K562 (cell line): ENCODE measurements at regions not wholly inside any gene's neighbourhood (a gene's known extent, or its start where the extent isn't known, plus 50 kb on each side); places are given as distances from the start of the nearest gene placed in this dataset.

Experiments
- ATAC-seq: fragments of 200-7000 bp; cut with Tn5 transposase; 3 replicates; pipeline ENCODE4 v1.9.1; 2020; ENCODE audit warnings: moderate library complexity
- BruUV-seq: library from RNA; stranded (reverse); fragments of 400-500 nt; replicated peaks from 2 replicates; lab custom pipeline; 2021; lab: Mats Ljungman, UMichigan
- CTCF ChIA-PET: fragments of 300-600 bp; formaldehyde crosslinking; extraction: SDS; loops from one replicate; lab custom pipeline; 2021; ENCODE audit warnings: low intra/inter-chr PET ratio; lab: Yijun Ruan, JAX
- POLR2A ChIA-PET: fragments of 300-600, 350-650 bp; sonication (Branson Sonifier 250); formaldehyde crosslinking; extraction: SDS; loops from one replicate; lab custom pipeline; 2021; ENCODE audit warnings: antibody characterized with exemption, inconsistent platforms; lab: Yijun Ruan, JAX
- DNase-seq, 4 experiments: peaks; one replicate each; pipeline versions ENCODE4 v3.0.0 to v3.0.0-alpha.2; 2011 to 2018; ENCODE audit warnings: low spot score in 3 of 4, mixed read lengths in 3 of 4; ENCODE audit errors: extremely low read depth in 1 of 4
- FAIRE-seq: peaks from 2 replicates; lab custom pipeline; 2011; peaks lifted over from hg19 to GRCh38; lab: Jason Lieb, UNC
- H2AFZ ChIP-seq: 2 replicates; pipeline ENCODE4 v1.6.0; 2011; ENCODE audit warnings: low read depth, low read length, control low read depth, inconsistent platforms
- H3K27ac ChIP-seq: fragments of 200-600 bp; 3 replicates; pipeline ENCODE4 v1.8.0; 2011; ENCODE audit warnings: low read depth, mild to moderate bottlenecking, control low read depth, inconsistent platforms, low read length, moderate library complexity, mixed read lengths; ENCODE audit errors: extremely low read depth
- H3K27me3 ChIP-seq, 2 experiments: fragments of 300-600 bp in 1 of 2; 2 replicates in 1 of 2; 3 replicates in 1 of 2; pipeline versions ENCODE4 v1.6.0 to v1.8.0; 2011; ENCODE audit warnings: inconsistent platforms in 2 of 2, low read length in 2 of 2, mild to moderate bottlenecking in 1 of 2, mixed read lengths in 1 of 2, moderate library complexity in 1 of 2; ENCODE audit not compliant: control insufficient read depth in 2 of 2, insufficient read depth in 2 of 2
- H3K36me3 ChIP-seq: fragments of 300-600 bp; 3 replicates; pipeline ENCODE4 v1.8.0; 2011; ENCODE audit warnings: mild to moderate bottlenecking, low read length, inconsistent platforms; ENCODE audit not compliant: control insufficient read depth, insufficient read depth
- H3K4me1 ChIP-seq, 2 experiments: fragments of 200-600 bp in 1 of 2; replicated peaks in 1 of 2; 2 replicates in 1 of 2; 3 replicates in 1 of 2; pipeline versions ENCODE4 v1.5.1 to v1.8.0; 2011; ENCODE audit warnings: inconsistent platforms in 2 of 2, low read length in 2 of 2, mild to moderate bottlenecking in 1 of 2, mixed read lengths in 1 of 2, moderate library complexity in 1 of 2; ENCODE audit not compliant: control insufficient read depth in 2 of 2, insufficient read depth in 2 of 2
- H3K4me2 ChIP-seq: 2 replicates; pipeline ENCODE4 v1.6.1; 2011; ENCODE audit warnings: low read length, control low read depth, inconsistent platforms, mixed read lengths; ENCODE audit not compliant: insufficient read depth
- H3K4me3 ChIP-seq: fragments of 200-600 bp; sonication (generic), shearing (Covaris generic); 2 replicates; pipeline ENCODE4 v1.5.1; 2016; ENCODE audit warnings: control low read depth, inconsistent platforms
- H3K79me2 ChIP-seq: fragments of 200-600 bp; 3 replicates; pipeline ENCODE4 v1.8.0; 2011; ENCODE audit warnings: low read length, inconsistent platforms; ENCODE audit not compliant: control insufficient read depth, insufficient read depth
- H3K9ac ChIP-seq, 2 experiments: 2 replicates each; pipeline versions ENCODE4 v1.6.0 to v1.6.1; 2011; ENCODE audit warnings: low read depth in 2 of 2, low read length in 2 of 2, control low read depth in 1 of 2, inconsistent platforms in 1 of 2, mild to moderate bottlenecking in 1 of 2, mixed read lengths in 1 of 2; ENCODE audit not compliant: insufficient read depth in 1 of 2
- H3K9me1 ChIP-seq: one replicate; pipeline ENCODE4 v1.6.0; 2011; ENCODE audit warnings: inconsistent platforms, mild to moderate bottlenecking, low read length, moderate library complexity; ENCODE audit not compliant: control insufficient read depth, insufficient read depth
- H3K9me3 ChIP-seq: replicated peaks from 2 replicates; pipeline ENCODE4 v1.5.1; 2011; ENCODE audit warnings: low read depth, low read length, inconsistent platforms; ENCODE audit not compliant: control insufficient read depth, insufficient read depth
- H4K20me1 ChIP-seq: replicated peaks from 2 replicates; pipeline ENCODE4 v1.6.1; 2011; ENCODE audit warnings: low read length, inconsistent platforms, mixed read lengths; ENCODE audit not compliant: control insufficient read depth, insufficient read depth
- BCOR ChIP-seq: fragments of 450-650 bp; IDR thresholded peaks from 2 replicates; pipeline ENCODE4 v1.6.1; 2016
- BRD9 ChIP-seq: fragments of 450-650 bp; IDR thresholded peaks from 2 replicates; pipeline ENCODE4 v1.6.1; 2018; ENCODE audit warnings: low read depth; ENCODE audit not compliant: partially characterized antibody
- FOXJ3 ChIP-seq: sonication (generic); formaldehyde crosslinking; IDR thresholded peaks from 2 replicates; pipeline ENCODE4 v1.4.0; 2020; ENCODE audit warnings: mild to moderate bottlenecking, missing genetic modification reagents
- MTF1 ChIP-seq: fragments of 250-450 bp; sonication (Bioruptor Pico); IDR thresholded peaks from 2 replicates; pipeline ENCODE4 v1.9.0; 2021; ENCODE audit warnings: moderate library complexity, mild to moderate bottlenecking, inconsistent platforms, borderline replicate concordance
- NCOA2 ChIP-seq, 2 experiments: fragments of 450-650 bp; IDR thresholded peaks; 2 replicates each; pipeline ENCODE4 v1.6.1; 2018; ENCODE audit warnings: mild to moderate bottlenecking in 2 of 2, moderate library complexity in 1 of 2; ENCODE audit not compliant: partially characterized antibody in 2 of 2
- NR4A1 ChIP-seq, 2 experiments: fragments of 250-450 bp in 1 of 2; fragments of 450-650 bp in 1 of 2; sonication (Bioruptor Pico) in 1 of 2; IDR thresholded peaks; 2 replicates each; pipeline versions ENCODE4 v1.4.0 to v1.6.1; 2016 to 2020; ENCODE audit warnings: mild to moderate bottlenecking in 2 of 2, missing compliant biosample characterization in 1 of 2, missing genetic modification characterization in 1 of 2, moderate library complexity in 1 of 2
- SAFB2 ChIP-seq: fragments of 200-400 bp; formaldehyde crosslinking; IDR thresholded peaks from 2 replicates; pipeline ENCODE4 v1.6.1; 2018; ENCODE audit warnings: borderline replicate concordance, low read length, low read depth, moderate library complexity; ENCODE audit not compliant: severe bottlenecking
- TCF7 ChIP-seq: sonication (generic); IDR thresholded peaks from 2 replicates; pipeline ENCODE4 v1.6.1; 2016; ENCODE audit warnings: antibody characterized with exemption, borderline replicate concordance
- ZNF324 ChIP-seq: fragments of 250-450 bp; sonication (Bioruptor Pico); IDR thresholded peaks from 2 replicates; pipeline ENCODE4 v1.4.0; 2020; ENCODE audit warnings: mild to moderate bottlenecking
- WGBS: fragments of 100-300 bp; shearing (Covaris generic); methylation state at CpG from one replicate; pipeline ENCODE4 v1.1.6; 2016; ENCODE audit warnings: low coverage, mixed read lengths; ENCODE audit not compliant: insufficient coverage; ENCODE audit errors: missing lambda C conversion rate; 5-methylcytosine and 5-hydroxymethylcytosine counted together
- in situ Hi-C: fragments of 300-500 bp; cut with MboI; formaldehyde crosslinking; loops from 4 replicates; pipeline ENCODE4 v1.15.0; 2018; ENCODE audit warnings: inconsistent platforms, mixed read lengths
- intact Hi-C: fragments of 100-400 bp; cut with micrococcal nuclease; formaldehyde crosslinking; loops from 2 replicates; pipeline ENCODE4 v1.14.2; 2022

DNA sequence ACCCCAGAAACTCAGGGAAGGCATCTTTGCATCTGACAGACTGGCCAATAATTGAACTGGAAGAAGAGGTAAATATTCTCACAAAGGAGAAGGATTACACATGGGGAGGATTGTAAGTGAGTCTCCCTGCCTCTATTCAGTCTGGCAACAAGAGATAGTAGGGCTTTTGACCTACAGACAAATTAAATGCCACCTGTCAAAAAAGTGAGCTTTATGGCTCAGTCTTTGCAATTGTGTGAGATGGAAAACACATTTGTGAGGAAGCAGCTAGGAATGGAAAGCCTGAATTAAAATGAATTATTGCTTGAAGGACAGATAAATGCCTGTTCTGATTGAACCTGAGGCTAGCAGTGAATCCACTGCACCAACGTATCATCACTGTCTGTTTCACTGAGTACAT, 173.3 kb upstream of the GOLIM4 start:
- Histone ChIP-seq H3K4me3 (no peak overlapping the region), H3K36me3 (no peaks in the 10 kb centered on the region), H3K79me2 (no peaks in the 10 kb centered on the region), H3K27ac (no peak overlapping the region), H4K20me1 (no peaks in the 10 kb centered on the region), H3K4me1 (no peaks in the 10 kb centered on the region), H3K9me3 (no peaks in the 10 kb centered on the region), H2AFZ (no peak overlapping the region), H3K27me3 (no peaks in the 10 kb centered on the region), H3K9me1 (no peaks in the 10 kb centered on the region)
- in situ Hi-C loops = no loop called here
- WGBS = 0% methylated on average over 1 of the region's 1 CpG
- ATAC-seq (no peak), FAIRE-seq (no peak), DNase-seq (no peak)
- CTCF ChIA-PET = no interaction called here
- POLR2A ChIA-PET = no interaction called here
- TF ChIP-seq MTF1 (CRISPR knock-in tag) (no peak), NR4A1 (CRISPR knock-in tag; IDR thresholded peaks at IDR 0.05) (no peak), NR4A1 (tag; IDR thresholded peaks at IDR 0.05) (no peak), NCOA2 (IDR thresholded peaks at IDR 0.05; ENCODE audit: partially characterized antibody in 2 of 2) (no peak), FOXJ3 (no peak), BRD9 (no peak), ZNF324 (CRISPR knock-in tag) (no peak), BCOR (no peak), TCF7 (no peak), SAFB2 (no peak)
- TF ChIP-seq, all 486 proteins: peak for 0
- Histone ChIP-seq H3K9ac (no peak overlapping the region), H3K4me2 (no peak overlapping the region)
- intact Hi-C loops = no loop called here
- BruUV-seq = no TSS peak
